ENCODE measurements at regions not wholly inside any gene's neighbourhood (a gene's known extent, or its start where the extent isn't known, plus 50 kb on each side); places are given as distances from the start of the nearest gene placed in this dataset.

DNA sequence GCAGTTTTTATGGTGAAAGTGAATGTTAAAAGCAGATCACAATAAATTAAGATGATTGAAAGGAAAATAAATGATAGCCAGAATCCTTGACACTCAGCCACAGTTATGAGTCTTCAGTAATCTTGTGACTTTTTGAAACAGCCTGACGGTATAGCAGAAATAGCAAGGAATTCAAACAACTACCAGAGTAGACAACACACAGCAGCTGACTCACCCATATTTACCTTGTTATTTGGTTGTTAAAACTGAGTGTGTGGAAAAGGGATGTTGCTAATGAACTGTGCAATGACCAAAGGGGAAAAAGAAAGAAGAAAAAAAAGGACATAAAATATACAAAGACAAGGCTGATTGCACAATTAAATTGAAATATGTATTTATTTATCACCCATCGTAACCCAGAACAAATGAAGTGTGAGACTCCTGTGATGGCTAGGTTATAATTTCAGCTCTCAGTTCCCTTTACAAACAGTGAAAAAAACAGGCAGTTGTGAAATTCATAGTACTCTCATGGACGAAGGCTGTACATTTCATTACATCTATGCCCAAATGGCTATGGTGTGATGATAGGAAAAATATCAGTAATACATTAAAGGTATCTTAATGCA is 1023.0 kb upstream of the SORCS1 start:
- TF ChIP-seq POLR2AphosphoS5 (IDR thresholded peaks at IDR 0.05; ENCODE audit: low read depth, low read length) (no peak), SIN3A (IDR thresholded peaks at IDR 0.05; ENCODE audit: borderline replicate concordance, insufficient read depth, low read depth, low read length) (no peak), TCF7L2 (IDR thresholded peaks at IDR 0.05; ENCODE audit: low read depth, low read length) (no peak)
- TF ChIP-seq, protein P1, sequence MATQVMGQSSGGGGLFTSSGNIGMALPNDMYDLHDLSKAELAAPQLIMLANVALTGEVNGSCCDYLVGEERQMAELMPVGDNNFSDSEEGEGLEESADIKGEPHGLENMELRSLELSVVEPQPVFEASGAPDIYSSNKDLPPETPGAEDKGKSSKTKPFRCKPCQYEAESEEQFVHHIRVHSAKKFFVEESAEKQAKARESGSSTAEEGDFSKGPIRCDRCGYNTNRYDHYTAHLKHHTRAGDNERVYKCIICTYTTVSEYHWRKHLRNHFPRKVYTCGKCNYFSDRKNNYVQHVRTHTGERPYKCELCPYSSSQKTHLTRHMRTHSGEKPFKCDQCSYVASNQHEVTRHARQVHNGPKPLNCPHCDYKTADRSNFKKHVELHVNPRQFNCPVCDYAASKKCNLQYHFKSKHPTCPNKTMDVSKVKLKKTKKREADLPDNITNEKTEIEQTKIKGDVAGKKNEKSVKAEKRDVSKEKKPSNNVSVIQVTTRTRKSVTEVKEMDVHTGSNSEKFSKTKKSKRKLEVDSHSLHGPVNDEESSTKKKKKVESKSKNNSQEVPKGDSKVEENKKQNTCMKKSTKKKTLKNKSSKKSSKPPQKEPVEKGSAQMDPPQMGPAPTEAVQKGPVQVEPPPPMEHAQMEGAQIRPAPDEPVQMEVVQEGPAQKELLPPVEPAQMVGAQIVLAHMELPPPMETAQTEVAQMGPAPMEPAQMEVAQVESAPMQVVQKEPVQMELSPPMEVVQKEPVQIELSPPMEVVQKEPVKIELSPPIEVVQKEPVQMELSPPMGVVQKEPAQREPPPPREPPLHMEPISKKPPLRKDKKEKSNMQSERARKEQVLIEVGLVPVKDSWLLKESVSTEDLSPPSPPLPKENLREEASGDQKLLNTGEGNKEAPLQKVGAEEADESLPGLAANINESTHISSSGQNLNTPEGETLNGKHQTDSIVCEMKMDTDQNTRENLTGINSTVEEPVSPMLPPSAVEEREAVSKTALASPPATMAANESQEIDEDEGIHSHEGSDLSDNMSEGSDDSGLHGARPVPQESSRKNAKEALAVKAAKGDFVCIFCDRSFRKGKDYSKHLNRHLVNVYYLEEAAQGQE (IDR thresholded peaks at IDR 0.05; ENCODE audit: insufficient read depth in 1 of 2, low read depth in 2 of 2, low read length in 1 of 2): no peak
- TF ChIP-seq, protein P2, sequence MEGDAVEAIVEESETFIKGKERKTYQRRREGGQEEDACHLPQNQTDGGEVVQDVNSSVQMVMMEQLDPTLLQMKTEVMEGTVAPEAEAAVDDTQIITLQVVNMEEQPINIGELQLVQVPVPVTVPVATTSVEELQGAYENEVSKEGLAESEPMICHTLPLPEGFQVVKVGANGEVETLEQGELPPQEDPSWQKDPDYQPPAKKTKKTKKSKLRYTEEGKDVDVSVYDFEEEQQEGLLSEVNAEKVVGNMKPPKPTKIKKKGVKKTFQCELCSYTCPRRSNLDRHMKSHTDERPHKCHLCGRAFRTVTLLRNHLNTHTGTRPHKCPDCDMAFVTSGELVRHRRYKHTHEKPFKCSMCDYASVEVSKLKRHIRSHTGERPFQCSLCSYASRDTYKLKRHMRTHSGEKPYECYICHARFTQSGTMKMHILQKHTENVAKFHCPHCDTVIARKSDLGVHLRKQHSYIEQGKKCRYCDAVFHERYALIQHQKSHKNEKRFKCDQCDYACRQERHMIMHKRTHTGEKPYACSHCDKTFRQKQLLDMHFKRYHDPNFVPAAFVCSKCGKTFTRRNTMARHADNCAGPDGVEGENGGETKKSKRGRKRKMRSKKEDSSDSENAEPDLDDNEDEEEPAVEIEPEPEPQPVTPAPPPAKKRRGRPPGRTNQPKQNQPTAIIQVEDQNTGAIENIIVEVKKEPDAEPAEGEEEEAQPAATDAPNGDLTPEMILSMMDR (IDR thresholded peaks at IDR 0.05): no peak
- DNase-seq (ENCODE audit: low read depth, low spot score) (no peak), ATAC-seq (no peak)
- in situ Hi-C loops (cut with HindIII; ENCODE audit: low pct_unique_long_range_greater_than_20kb, low sequenced_read_pairs): no loop called here
- Histone ChIP-seq H3K4me3 (ENCODE audit: low read depth in 2 of 2, low read length in 2 of 2) (no peak overlapping the region), H3K36me3 (ENCODE audit: control insufficient read depth, insufficient read depth, low read length) (no peaks in the 10 kb centered on the region), H3K4me1 (ENCODE audit: control insufficient read depth, insufficient read depth, low read length) (no peaks in the 10 kb centered on the region), H3K27me3 (ENCODE audit: control insufficient read depth, insufficient read depth, low read length) (no peaks in the 10 kb centered on the region), H3K9me3 (ENCODE audit: control insufficient read depth, insufficient read depth, low read depth, low read length) (no peaks in the 10 kb centered on the region), H3K27ac (ENCODE audit: low read length) (no peak overlapping the region)
- intact Hi-C loops (cut with micrococcal nuclease; ENCODE audit: unreplicated experiment): no loop called here
- ChIA-PET CTCF (no interaction called here), POLR2A (no interaction called here)
- BruUV-seq (replicated peaks): no TSS peak

DNA sequence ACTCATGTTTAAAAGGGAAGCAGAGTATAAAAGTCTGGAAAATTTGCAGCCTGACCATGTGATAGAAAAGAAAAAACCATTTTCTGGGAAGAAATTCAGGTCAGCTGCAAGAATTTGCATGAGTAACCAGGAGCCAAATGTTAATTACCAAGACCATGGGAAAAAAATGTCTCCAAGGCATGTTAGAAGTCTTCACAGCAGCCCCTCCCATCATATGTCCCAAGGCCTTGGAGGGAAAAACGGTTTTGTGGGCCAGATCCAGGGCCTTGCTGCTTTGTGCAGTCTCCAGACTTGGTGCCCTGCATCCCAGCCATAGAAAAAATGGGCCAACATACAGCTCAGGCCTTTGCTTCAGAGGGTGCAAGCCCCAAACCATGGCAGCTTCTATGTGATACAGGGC is 1019.6 kb upstream of the SORCS1 start:
- POLR2A ChIA-PET: no interaction called here
- BruUV-seq (replicated peaks): no TSS peak
- intact Hi-C loops (cut with micrococcal nuclease; ENCODE audit: unreplicated experiment): no loop called here

More for the DNA sequence above, 1019.6 kb upstream of the SORCS1 start:
- CTCF ChIA-PET: no interaction called here
- no peak for DNase-seq (ENCODE audit: low read depth, low spot score)
- in situ Hi-C loops (cut with HindIII; ENCODE audit: low pct_unique_long_range_greater_than_20kb, low sequenced_read_pairs): no loop called here
- no peaks in the 10 kb centered on the region for H3K9me3 ChIP-seq (ENCODE audit: control insufficient read depth, insufficient read depth, low read depth, low read length)
- no peaks in the 10 kb centered on the region for H3K36me3 ChIP-seq (ENCODE audit: control insufficient read depth, insufficient read depth, low read length)
- ATAC-seq: no peak
- TF ChIP-seq SIN3A (IDR thresholded peaks at IDR 0.05; ENCODE audit: borderline replicate concordance, insufficient read depth, low read depth, low read length) (no peak), POLR2AphosphoS5 (IDR thresholded peaks at IDR 0.05; ENCODE audit: low read depth, low read length) (no peak), TCF7L2 (IDR thresholded peaks at IDR 0.05; ENCODE audit: low read depth, low read length) (no peak)
- TF ChIP-seq, protein P1 (IDR thresholded peaks at IDR 0.05; ENCODE audit: insufficient read depth in 1 of 2, low read depth in 2 of 2, low read length in 1 of 2): no peak
- TF ChIP-seq, protein P2 (IDR thresholded peaks at IDR 0.05): no peak
- no peak overlapping the region for H3K4me3 ChIP-seq (ENCODE audit: low read depth in 2 of 2, low read length in 2 of 2)
- no peaks in the 10 kb centered on the region for H3K4me1 ChIP-seq (ENCODE audit: control insufficient read depth, insufficient read depth, low read length)
- H3K27ac ChIP-seq (ENCODE audit: low read length): no peak overlapping the region
- H3K27me3 ChIP-seq (ENCODE audit: control insufficient read depth, insufficient read depth, low read length): no peaks in the 10 kb centered on the region

Measured in Panc1 (cell line).